EH (cell line): ENCODE measurements at regions not wholly inside any gene's neighbourhood (a gene's known extent, or its start where the extent isn't known, plus 50 kb on each side); places are given as distances from the start of the nearest gene placed in this dataset.
"Not testable (repeated sequence)": the region's sequence is repeated elsewhere in the genome, so short reads cannot be mapped to it uniquely, and the experiment has no call there.

Experiments
- DNase-seq: peaks from one replicate; pipeline ENCODE4 v3.0.0-alpha.2; 2015; ENCODE audit warnings: low read depth

DNA sequence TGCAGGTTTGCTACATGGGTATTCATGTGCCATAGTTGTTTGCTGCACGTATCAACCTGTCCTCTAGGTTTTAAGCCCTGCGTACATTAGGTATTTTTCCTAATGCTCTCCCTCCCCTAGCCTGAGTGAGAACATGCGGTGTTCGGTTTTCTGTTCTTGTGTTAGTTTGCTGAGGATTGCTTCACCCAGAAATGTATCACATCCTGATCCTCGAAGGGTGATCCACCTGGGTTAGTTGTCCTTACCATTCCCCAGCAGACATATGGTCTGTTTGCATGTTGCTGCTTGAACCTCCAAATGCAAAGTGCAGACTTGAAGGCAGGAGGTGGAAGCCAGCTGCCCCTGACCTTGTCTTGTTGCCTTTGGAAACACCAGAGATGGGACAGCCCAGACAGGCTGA is 161.5 kb upstream of the WDR1 start:
- DNase-seq = no peak

DNA sequence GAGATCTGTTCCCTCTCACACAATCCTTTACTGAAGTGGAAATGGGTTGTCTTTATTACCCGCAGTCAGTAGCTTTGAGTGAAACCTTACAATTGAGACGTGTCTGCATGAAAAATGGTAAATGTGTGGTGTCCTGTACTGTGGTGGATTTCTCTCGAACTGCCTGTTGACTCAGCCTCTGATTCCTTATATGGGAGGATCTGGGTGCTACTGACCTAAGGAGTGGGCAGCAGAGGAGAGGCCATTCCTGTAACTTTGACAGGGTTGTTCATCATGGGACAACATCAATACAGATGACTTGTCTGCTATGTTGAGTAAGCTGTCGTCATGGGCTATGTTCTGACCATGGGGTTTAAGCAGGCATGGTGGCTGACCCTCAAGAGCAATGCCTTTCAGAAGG is 159.6 kb upstream of the WDR1 start:
- peak; percentile 49 for DNase-seq

DNA sequence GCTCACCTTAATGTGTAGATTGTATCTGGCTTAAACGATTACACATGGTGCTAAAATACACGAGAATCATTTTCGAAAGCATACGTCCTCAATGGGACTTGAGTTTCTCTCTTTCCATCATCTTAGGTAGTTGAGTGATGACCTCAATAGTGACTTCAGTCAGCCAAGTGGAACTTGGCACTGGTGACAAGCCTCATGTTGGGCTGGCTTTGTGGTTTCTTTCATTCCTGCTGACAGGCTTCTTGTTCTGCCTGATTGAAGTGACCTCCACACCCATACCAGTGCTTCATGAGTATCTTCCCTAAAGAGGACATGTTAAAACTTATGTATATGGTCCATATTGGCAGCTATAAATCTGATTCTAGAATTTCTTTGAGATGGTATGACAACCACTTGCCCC is 159.1 kb upstream of the WDR1 start:
- peak; percentile 54 for DNase-seq

DNA sequence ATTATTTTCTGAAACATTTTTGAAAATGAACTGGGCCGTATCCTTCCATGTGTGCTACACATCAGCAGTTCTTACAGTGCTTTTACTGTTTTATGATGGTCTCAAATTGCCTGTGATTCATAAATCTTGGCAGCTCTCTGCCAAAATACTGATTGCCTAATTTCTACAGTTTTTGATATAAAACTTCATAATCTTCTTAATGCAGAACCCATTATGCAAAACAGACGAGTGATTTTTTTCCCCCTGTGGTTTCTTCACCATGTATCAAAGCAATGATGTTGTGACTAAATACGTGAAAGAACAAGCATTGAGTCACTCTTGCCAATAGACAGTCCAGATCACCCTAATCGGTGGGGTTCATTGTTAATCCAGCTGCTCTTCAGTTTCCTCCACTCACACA is 156.4 kb upstream of the WDR1 start:
- peak; percentile 46 for DNase-seq

DNA sequence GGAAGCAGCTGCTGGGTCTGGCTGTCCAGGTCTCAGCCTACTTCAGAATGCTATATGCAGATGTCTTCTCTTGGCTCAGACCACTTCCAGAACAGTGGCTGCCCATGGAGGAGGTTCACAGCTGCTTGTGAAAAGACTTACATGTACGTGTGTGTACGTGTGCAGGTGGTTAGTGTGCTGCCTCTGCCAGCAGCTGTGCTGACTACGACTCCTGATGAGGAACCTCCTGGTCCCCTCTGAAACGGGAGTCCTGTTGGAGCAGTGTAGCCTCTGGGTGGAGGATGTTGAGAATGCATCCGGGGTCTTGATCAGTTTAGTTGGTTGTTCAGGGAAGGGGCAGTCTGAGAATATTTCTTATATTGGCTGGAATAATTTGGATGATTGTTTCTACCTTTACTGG is 155.9 kb upstream of the WDR1 start:
- DNase-seq = no peak

DNA sequence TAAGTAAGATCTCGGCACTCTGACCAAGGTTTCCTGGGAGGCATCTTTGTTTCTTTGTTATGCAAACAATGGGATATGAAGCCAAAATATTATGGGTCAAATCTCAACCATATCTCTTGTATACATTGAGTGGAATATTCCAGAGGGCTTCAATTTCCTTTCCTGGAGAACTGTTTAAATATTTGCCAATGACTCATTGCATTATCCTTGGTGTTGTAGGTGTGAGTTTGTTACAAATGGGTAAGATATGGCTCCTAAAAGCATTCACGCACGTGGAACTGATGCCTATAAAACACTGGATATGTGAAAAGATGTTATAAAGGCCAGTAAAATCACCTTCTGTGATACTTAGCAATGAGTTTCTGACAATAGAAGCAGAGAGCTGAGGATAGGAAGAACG is 150.5 kb upstream of the WDR1 start:
- DNase-seq = no peak

DNA sequence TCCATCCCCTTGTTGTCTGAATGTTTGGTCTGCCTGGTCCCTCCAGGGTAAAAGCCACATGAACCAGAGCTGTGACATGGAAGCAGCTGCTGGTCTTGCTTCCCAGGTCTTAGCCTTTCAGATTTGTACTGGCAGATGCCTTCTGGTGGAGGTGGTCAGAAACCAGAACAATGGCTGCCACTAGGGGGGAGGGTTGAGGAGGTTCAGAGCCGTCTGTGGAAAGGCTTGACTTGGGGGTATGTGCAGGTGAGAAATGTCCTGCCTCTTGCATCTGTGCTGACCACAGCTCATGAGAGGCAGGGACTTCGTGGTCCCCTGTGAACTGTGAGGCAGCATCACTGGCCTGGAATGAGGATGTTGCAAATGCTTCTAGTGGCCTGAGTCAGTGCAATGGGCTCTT is 144.2 kb upstream of the WDR1 start:
- DNase-seq = peak; percentile 37

DNA sequence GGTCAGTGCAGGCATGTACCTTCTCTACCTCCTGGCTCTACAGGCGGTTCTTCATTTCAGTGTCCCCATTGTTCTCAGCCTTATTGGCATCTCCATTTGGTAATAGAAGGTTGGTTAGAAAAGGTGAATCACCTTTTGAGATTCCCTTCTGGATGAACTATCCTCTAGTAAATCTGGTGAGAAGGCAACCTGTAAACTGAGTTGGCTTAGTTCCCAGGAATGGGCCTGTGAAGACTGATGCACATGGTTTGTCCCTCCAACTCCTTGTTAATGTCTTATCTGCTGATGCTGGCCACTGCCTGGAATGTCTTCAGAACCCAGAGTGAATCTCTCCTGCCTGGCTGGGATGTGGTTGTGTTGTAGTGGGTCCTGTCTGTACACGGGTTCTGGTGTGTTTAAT is 143.4 kb upstream of the WDR1 start:
- no peak for DNase-seq

DNA sequence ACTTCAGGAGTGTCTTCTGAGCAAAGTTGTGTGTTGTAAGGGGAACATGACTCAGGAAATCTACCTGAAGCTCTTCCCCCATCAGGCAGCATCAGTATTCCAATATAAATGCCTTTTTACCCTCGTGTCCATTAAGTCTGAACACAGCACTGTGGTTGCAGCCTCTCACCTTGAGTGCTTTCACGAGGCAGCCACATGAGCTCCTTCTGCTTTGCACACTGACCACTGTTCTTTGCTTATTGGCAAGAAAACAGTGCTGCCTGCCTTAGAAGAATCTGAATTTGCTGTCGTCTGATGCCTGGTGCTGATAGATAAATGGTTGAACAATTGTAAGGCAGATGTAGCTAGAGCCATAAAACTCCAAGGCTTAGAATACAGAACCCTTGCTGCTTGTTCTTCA is 139.6 kb upstream of the WDR1 start:
- no peak for DNase-seq

DNA sequence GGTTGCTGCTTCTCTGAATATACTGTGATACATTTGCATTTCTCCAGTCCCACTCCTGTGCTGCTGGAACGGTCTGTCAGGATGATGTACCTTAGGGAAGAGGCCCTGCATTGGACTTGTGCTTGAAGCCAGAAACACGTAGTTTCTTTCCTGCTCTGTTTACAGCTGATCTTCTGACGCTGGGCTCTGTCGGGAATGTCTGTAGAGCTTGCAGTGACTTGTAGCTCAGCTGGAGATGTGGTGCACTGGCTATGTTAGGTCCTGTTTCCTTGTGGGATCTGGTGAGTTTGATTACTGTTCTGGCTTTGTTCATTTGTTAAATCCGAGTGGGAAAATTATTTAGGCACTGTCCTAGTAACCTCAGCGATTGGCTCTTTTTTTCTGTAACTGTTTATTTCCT is 137.2 kb upstream of the WDR1 start:
- DNase-seq = no peak

DNA sequence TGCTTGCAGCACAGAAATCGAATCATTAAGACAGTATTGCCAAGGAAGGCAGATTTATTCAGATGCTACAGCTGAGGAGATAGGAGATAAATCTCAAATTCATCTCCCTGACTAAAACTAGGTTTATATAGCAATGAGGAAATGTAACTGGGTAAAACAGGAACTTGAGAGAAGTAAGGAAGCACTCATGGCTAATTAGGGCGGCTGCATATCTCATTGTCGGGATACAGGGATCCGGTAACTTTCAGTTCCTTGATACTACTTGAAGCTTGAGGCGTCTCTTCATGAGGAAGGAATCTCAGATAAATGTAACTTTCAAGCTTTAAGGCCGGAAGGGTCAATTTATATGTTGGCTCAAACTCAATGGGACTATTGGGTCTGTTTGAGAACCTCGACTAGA is 129.2 kb upstream of the WDR1 start:
- DNase-seq = no peak

DNA sequence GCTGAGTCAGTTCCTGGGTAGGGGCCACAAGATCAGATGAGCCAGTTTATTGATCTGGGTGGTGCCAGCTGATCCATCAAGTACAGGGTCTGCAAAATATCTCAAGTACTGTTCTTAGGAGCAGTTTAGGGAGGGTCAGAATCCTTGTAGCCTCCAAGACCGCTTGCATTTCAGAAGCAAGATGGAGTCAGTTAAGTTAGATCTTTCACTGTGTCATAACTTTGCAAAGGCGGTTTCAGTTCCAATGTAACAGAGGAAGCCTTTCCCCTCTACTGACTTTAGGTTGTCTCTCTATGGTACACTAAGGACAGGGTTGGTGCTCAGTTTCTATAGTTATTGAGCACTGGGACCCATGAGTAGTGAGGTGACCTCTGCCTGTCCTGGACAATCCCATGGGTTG is 127.3 kb upstream of the WDR1 start:
- no peak for DNase-seq

DNA sequence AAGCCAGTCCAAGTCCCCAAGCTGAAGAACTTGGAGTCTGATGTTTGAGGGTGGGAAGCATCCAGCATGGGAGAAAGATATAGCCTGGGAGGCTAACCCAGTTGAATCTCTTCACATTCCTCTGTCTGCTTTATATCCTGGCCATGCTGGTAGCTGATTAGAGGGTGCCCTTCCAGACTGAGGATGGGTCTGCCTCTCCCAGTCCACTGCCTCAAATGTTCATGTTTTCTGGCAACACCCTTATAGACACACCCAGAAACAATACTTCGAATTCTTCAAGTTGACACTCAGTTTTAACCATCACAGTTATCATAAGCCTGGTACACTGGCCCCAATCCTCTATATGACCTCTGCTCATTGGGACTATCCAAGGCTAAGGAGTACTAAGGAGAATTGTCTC is 124.1 kb upstream of the WDR1 start:
- DNase-seq = no peak

DNA sequence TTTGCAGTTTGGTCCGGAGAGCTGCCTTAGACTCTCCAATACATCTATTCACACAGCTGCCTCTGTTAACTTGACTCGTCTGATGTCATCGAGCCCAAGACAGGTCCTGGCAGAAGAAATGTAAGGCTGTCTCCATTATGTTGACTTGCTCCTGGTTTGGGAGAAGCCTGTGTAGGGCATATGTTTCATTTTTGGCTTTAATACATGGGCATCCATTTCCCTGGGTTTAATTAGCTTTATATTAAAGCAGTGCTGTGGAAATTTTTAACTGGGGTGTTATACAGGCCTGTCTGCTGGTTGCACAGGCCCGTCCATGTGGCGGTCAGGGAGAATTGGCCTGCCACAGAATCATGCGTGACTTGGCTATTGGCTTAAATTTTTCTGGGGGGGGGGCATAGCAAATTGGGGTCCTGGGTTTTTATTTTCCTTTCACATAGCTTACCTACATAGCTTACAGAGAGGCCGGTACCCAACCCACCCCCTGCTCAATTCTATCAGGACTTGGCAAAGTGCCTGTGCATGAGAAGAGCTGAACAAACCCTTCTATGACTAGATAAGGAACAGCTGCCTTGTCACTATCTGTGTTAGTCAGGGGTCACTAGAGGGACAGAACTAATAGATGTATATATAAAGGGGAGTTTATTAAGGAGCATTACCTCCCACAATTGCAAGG is 123.5 kb upstream of the WDR1 start:
- no peak for DNase-seq

DNA sequence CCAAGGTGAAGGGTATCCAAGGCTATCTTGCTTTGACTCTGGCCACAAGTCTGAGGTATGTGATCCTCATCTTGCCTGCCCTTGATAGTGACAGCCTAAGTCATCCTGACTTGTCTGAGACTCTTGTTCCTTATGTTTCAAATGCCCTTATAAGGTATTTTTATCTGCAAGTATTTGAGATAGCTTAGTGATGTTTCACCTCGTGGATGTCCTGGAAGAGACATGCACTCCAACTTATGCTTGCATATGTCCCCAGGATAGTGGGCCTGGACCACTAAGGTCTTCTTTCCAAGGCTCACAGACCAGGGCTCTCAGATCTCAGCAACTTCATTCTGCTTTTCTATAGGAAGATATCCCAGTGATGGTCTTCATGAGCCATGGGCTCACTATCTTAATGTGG is 120.5 kb upstream of the WDR1 start:
- DNase-seq = peak; percentile 48

DNA sequence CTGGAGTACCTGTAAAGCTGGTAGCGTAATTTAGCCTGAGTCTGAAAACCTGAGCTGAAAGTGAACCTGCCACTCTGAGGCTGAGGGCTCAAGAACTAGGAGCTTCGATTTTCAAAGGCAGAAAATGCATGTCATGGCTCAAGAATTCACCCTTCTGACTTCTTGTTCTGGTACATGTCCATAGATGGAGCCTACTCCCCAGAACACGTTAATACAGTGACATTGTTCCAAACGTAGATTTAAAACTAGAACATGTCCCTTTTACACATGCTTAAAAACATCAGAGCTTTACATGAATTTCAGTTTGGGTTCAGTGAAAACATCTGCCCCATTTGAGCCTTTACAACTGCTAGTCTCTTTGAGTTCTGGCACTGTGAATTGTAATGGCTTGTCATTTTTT is 115.5 kb upstream of the WDR1 start:
- no peak for DNase-seq

DNA sequence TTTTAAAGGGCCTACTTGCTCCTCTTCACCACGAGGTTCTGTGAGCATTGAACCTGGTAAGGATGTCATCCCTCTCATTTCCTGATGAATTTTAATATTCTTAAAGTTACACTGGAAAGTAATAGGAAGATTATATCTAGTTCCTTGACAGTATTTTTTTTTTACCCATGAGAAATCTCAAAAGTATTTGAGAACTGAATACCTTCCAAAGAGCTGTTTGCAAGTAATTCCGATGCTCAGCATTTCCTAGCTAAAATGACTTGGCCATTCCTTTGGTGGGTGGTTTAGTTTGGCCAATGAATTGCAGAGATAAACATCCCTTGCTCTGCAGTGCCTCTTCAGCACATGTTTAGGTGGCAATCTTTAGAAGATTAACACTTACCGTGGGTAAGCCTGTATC is 110.2 kb upstream of the WDR1 start:
- peak; percentile 81 for DNase-seq

DNA sequence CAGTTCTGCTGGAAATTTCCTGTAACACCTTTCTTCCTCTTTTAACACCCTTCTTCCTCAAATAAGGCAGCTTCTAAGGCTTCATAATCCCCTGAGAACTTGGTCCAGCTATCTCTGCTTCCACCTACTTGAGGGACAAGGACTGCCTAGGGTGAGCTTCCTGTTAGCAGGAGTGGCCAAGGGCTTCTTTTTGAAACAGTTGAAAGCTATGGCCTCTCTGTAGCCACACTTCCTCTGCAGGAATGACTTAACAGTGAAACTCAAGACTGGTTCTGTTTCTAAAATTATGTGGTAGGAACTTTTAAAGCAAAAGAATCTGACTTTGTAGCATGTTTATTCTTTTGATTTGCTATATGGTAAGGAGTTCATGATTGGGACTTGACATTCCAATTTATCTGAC is 108.5 kb upstream of the WDR1 start:
- DNase-seq = no peak

DNA sequence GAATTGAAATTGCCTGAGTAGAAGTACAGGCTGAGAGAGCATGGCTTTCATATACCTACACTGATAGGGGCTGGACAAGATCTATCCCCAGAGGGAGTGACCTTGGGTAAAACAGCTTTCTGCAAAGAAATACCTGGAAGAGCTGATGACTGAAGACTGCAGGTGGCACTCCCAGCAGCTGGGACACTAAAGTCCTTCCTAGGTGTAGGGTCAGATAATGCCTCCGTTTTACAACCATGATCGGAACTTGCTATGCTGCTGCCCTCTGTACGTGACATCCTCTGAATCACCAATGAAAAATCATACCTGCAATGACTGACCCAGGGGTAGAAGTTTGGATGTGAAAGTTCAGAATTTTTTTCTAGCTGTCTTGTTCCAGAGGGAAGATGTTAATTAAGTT is 107.2 kb upstream of the WDR1 start:
- no peak for DNase-seq

DNA sequence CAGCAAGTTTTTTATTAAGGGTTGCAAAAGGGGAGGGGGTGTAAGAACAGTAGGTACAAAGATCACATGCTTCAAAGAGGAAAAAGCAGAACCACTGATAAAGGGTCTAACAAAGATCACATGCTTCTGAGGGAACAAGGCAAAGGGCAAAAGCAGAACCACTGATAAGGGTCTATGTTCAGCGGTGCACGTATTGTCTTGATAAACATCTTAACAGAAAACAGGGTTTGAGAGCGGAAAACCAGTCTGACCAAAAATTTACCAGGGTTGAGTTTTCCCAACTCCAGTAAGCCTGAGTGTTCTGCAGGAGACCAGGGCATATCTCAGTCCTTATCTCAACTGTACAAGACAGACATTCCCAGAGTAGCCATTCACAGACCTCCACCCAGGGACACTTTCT is 96.9 kb upstream of the WDR1 start:
- not testable (repeated sequence) for DNase-seq

DNA sequence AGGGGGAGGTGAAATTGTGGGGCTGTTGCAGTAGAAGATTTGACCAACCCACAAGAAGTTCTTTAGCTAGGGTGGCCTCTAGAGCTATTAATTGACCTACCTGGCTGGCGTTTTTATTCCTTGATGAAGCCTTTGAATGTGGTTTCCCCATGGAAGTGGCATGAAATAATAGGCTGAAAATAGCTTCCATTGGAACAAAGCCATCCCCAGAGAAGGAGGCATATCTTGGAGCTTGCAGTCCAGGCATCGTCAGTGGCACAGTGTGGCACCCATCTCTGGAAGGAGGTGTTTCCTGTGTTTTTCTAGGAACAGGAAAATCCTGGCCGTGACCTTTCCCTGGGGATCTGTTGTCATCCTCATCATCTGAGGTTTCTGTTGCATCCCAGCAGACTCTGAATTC is 96.3 kb upstream of the WDR1 start:
- no peak for DNase-seq

DNA sequence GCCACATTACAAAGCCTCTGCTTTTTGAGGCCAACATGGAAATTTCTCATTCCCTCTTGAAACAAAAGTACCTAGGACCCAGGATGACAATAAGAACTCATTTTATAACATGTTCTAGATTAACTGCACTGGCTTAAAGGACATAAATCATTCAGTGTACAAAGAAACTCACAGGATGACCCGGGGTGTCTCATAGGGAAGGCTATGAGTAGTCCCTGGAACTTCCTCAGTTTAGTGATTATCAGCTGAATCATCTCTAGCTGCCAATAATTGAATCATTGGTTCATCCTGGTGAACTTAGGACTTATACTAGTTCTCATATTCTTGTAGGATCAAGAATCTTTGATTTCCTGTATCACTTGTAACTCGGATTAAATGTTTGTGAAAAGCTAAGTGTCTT is 95.8 kb upstream of the WDR1 start:
- DNase-seq = peak; percentile 59

DNA sequence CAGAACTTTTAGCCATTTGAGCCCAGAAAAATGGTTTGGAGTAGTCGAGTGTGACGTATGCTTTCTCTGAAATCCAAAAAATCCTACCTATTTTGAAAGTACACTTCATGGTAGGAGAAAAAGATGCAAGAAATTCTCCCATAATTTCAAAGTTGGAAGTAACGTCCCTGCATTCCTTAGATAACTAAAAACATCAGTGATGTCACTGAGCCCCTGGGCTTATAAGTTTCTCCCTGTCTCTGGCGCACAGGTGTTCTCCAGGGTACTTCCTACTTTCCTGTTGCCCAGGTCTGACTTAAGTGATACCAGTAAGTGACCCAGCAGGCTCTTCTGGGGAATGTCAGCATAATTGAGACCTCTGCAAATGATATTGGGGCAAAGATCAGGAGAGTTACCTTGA is 90.5 kb upstream of the WDR1 start:
- no peak for DNase-seq

DNA sequence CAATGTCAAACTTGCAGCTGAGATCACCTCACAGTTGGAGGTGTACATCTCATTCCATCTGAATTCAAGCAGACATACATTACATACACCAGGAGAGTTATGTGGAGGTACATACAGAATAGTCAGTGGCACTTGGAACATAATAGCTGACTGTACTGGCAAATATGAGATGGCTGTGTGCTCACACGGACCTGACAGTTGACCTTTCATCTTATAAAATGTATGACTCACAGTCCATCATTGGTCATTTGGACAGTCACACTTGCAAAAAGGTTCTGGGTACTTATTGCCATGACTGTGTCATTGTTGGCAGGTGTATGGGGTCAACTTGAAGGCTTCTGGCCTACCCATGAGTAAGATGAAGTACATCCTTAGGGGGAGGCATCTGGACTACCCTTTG is 88.6 kb upstream of the WDR1 start:
- DNase-seq = peak; percentile 76
